Dedifferentiated amniotic fluid mesenchymal stem cell (primary cell): ENCODE measurements at regions not wholly inside any gene's neighbourhood (a gene's known extent, or its start where the extent isn't known, plus 50 kb on each side); places are given as distances from the start of the nearest gene placed in this dataset.
"Not testable (repeated sequence)": the region's sequence is repeated elsewhere in the genome, so short reads cannot be mapped to it uniquely, and the experiment has no call there.

Source experiments
- DNase-seq: peaks from one replicate; pipeline ENCODE4 v3.0.0-alpha.2; 2016; ENCODE audit errors: extremely low spot score

- no peak for DNase-seq
Observed at GRCh38 chrX:121298499-121298898, 251.1 kb downstream of the GLUD2 start.

- no peak for DNase-seq
Observed at GRCh38 chrX:121301356-121301755, 253.9 kb downstream of the GLUD2 start.

GRCh38 chrX:121301822-121302221, 254.4 kb downstream of the GLUD2 start:
- no peak for DNase-seq

- DNase-seq, result no peak
Observed at GRCh38 chrX:121307449-121307848, 260.0 kb downstream of the GLUD2 start.

- DNase-seq, result peak; percentile 54
Observed at GRCh38 chrX:121308276-121308805, 260.9 kb downstream of the GLUD2 start.

GRCh38 chrX:121310820-121311219, 263.4 kb downstream of the GLUD2 start:
- DNase-seq, result no peak

- DNase-seq, result no peak
Observed at GRCh38 chrX:121320441-121320840, 273.0 kb downstream of the GLUD2 start.

GRCh38 chrX:121322159-121322558, 274.7 kb downstream of the GLUD2 start:
- no peak for DNase-seq

GRCh38 chrX:121323337-121323736, 275.9 kb downstream of the GLUD2 start:
- DNase-seq, result no peak

- DNase-seq, result no peak
Observed at GRCh38 chrX:121333942-121334341, 286.5 kb downstream of the GLUD2 start.

- DNase-seq, result no peak
Observed at GRCh38 chrX:121336831-121337421, 289.5 kb downstream of the GLUD2 start.

- no peak for DNase-seq
Observed at GRCh38 chrX:121337816-121338215, 290.4 kb downstream of the GLUD2 start.

- no peak for DNase-seq
Observed at GRCh38 chrX:121349263-121349662, 301.9 kb downstream of the GLUD2 start.

- no peak for DNase-seq
Observed at GRCh38 chrX:121356139-121356849, 308.9 kb downstream of the GLUD2 start.

- no peak for DNase-seq
Observed at GRCh38 chrX:121356850-121357171, 309.4 kb downstream of the GLUD2 start.

GRCh38 chrX:121360280-121360679, 312.9 kb downstream of the GLUD2 start:
- no peak for DNase-seq

- no peak for DNase-seq
Observed at GRCh38 chrX:121365572-121366161, 318.3 kb downstream of the GLUD2 start.

- no peak for DNase-seq
Observed at GRCh38 chrX:121374471-121374870, 327.1 kb downstream of the GLUD2 start.

GRCh38 chrX:121381915-121382314, 334.5 kb downstream of the GLUD2 start:
- DNase-seq, result not testable (repeated sequence)

- DNase-seq, result no peak
Observed at GRCh38 chrX:121389976-121390714, 342.7 kb downstream of the GLUD2 start.

- DNase-seq, result no peak
Observed at GRCh38 chrX:121405826-121406225, 358.4 kb downstream of the GLUD2 start.

- DNase-seq, result no peak
Observed at GRCh38 chrX:121407627-121408026, 360.2 kb downstream of the GLUD2 start.
